Caco-2 (cell line): ENCODE measurements at regions not wholly inside any gene's neighbourhood (a gene's known extent, or its start where the extent isn't known, plus 50 kb on each side); places are given as distances from the start of the nearest gene placed in this dataset.

Source experiments
- BruUV-seq: library from RNA; stranded (reverse); fragments of 400-500 nt; replicated peaks from 2 replicates; lab custom pipeline; 2021; lab: Mats Ljungman, UMichigan
- CTCF ChIA-PET: fragments of 300-600 bp; sonication (Branson Sonifier 250); formaldehyde crosslinking; loops from one replicate; lab custom pipeline; 2022; ENCODE audit warnings: antibody characterized with exemption; lab: Charles Lee
- POLR2A ChIA-PET: fragments of 300-600 bp; sonication (Branson Sonifier 250); formaldehyde crosslinking; loops from one replicate; lab custom pipeline; 2022; ENCODE audit warnings: antibody characterized with exemption; lab: Charles Lee
- DNase-seq, 2 experiments: peaks; one replicate each; pipeline versions ENCODE4 v3.0.0 to v3.0.0-alpha.2; 2020 to 2022
- H3K27me3 ChIP-seq: replicated peaks from 2 replicates; pipeline ENCODE4 v1.6.0; 2011; ENCODE audit warnings: low read length; ENCODE audit not compliant: control insufficient read depth, insufficient read depth
- H3K36me3 ChIP-seq: 2 replicates; pipeline ENCODE4 v1.5.1; 2011; ENCODE audit warnings: low read length; ENCODE audit not compliant: control insufficient read depth, insufficient read depth
- H3K4me1 ChIP-seq: fragments of 250-450 bp; sonication (Bioruptor Pico); 2 replicates; pipeline ENCODE4 v1.5.1; 2020; ENCODE audit warnings: mild to moderate bottlenecking
- H3K4me3 ChIP-seq: 2 replicates; pipeline ENCODE4 v1.5.1; 2011; ENCODE audit warnings: low read depth, mild to moderate bottlenecking, control low read depth, low read length
- H3K9me3 ChIP-seq: fragments of 250-450 bp; sonication (Bioruptor Pico); 2 replicates; pipeline ENCODE4 v1.5.1; 2020; ENCODE audit warnings: mild to moderate bottlenecking, moderate library complexity
- H3K27ac Mint-ChIP-seq: one replicate; pipeline ENCODE4 v1.8.0; 2022; ENCODE audit warnings: mixed read lengths; ENCODE audit not compliant: unreplicated experiment
- H3K27me3 Mint-ChIP-seq: one replicate; pipeline ENCODE4 v1.8.0; 2022; ENCODE audit warnings: mixed read lengths; ENCODE audit not compliant: insufficient read depth, unreplicated experiment
- H3K36me3 Mint-ChIP-seq: one replicate; pipeline ENCODE4 v1.8.0; 2022; ENCODE audit warnings: mild to moderate bottlenecking, mixed read lengths; ENCODE audit not compliant: insufficient read depth, unreplicated experiment
- H3K4me1 Mint-ChIP-seq: one replicate; pipeline ENCODE4 v1.8.0; 2022; ENCODE audit warnings: low read depth, mixed read lengths; ENCODE audit not compliant: unreplicated experiment
- H3K4me3 Mint-ChIP-seq: one replicate; pipeline ENCODE4 v1.8.0; 2022; ENCODE audit warnings: mild to moderate bottlenecking, moderate library complexity, mixed read lengths; ENCODE audit not compliant: unreplicated experiment
- H3K9me3 Mint-ChIP-seq: one replicate; pipeline ENCODE4 v1.8.0; 2022; ENCODE audit warnings: mixed read lengths; ENCODE audit not compliant: unreplicated experiment
- CTCF ChIP-seq, 2 experiments: fragments of 200-600 bp in 1 of 2; IDR thresholded peaks; 1 replicate in 1 of 2; 2 replicates in 1 of 2; pipeline versions ENCODE4 v1.5.1 to v1.8.0; 2011 to 2022; ENCODE audit warnings: antibody characterized with exemption in 1 of 2, control low read depth in 1 of 2, inconsistent platforms in 1 of 2, low read depth in 1 of 2, low read length in 1 of 2, mild to moderate bottlenecking in 1 of 2, moderate library complexity in 1 of 2; ENCODE audit not compliant: insufficient read depth in 1 of 2, severe bottlenecking in 1 of 2, unreplicated experiment in 1 of 2
- intact Hi-C: fragments of 100-400 bp; cut with micrococcal nuclease; formaldehyde crosslinking; loops from one replicate; pipeline ENCODE4 v1.10.0; 2022; ENCODE audit not compliant: unreplicated experiment

- peaks cover 7% of the 10 kb centered on the region for H3K4me1 Mint-ChIP-seq
Observed at GRCh38 chr5:167576126-167576525, 715.3 kb upstream of the WWC1 start.

GRCh38 chr5:167576897-167577296, 714.5 kb upstream of the WWC1 start:
- POLR2A ChIA-PET, result no interaction called here

More at GRCh38 chr5:167576126-167576525, 715.3 kb upstream of the WWC1 start:
- no peak for DNase-seq
- Histone ChIP-seq H3K27me3 (no peaks in the 10 kb centered on the region), H3K4me3 (no peak overlapping the region), H3K4me1 (no peaks in the 10 kb centered on the region), H3K9me3 (no peaks in the 10 kb centered on the region), H3K36me3 (no peaks in the 10 kb centered on the region)
- no peak overlapping the region for H3K27ac Mint-ChIP-seq
- no peak for TF ChIP-seq CTCF (IDR thresholded peaks at IDR 0.05; ENCODE audit: insufficient read depth in 1 of 2, low read depth in 1 of 2, low read length in 1 of 2, severe bottlenecking in 1 of 2, unreplicated experiment in 1 of 2)
- POLR2A ChIA-PET, result no interaction called here
- CTCF ChIA-PET, result interaction anchor here (0.6 to 0.7 kb wide), 2 partner anchors 41 to 396 kb away, joined by 3 to 5 read pairs; no protein-coding TSS in a partner anchor
- H3K27me3 Mint-ChIP-seq, result peaks cover 31% of the 10 kb centered on the region
- intact Hi-C loops, result no loop called here
- no peak overlapping the region for H3K4me3 Mint-ChIP-seq
- no peaks in the 10 kb centered on the region for H3K36me3 Mint-ChIP-seq
- BruUV-seq, result no TSS peak
- no peaks in the 10 kb centered on the region for H3K9me3 Mint-ChIP-seq

GRCh38 chr5:167577616-167578015, 713.8 kb upstream of the WWC1 start:
- BruUV-seq, result no TSS peak
- DNase-seq, result no peak
- Histone ChIP-seq H3K9me3 (no peaks in the 10 kb centered on the region), H3K4me1 (no peaks in the 10 kb centered on the region), H3K4me3 (no peak overlapping the region), H3K27me3 (no peaks in the 10 kb centered on the region), H3K36me3 (no peaks in the 10 kb centered on the region)
- H3K36me3 Mint-ChIP-seq, result no peaks in the 10 kb centered on the region
- H3K27ac Mint-ChIP-seq, result no peak overlapping the region
- TF ChIP-seq CTCF (IDR thresholded peaks at IDR 0.05; ENCODE audit: insufficient read depth in 1 of 2, low read depth in 1 of 2, low read length in 1 of 2, severe bottlenecking in 1 of 2, unreplicated experiment in 1 of 2), result no peak
- intact Hi-C loops, result no loop called here
- H3K27me3 Mint-ChIP-seq, result peaks cover 30% of the 10 kb centered on the region
- POLR2A ChIA-PET, result no interaction called here
- CTCF ChIA-PET, result no interaction called here
- peaks cover 7% of the 10 kb centered on the region for H3K4me1 Mint-ChIP-seq
- H3K4me3 Mint-ChIP-seq, result no peak overlapping the region
- no peaks in the 10 kb centered on the region for H3K9me3 Mint-ChIP-seq

More at GRCh38 chr5:167576897-167577296, 714.5 kb upstream of the WWC1 start:
- Mint-ChIP-seq H3K36me3 (no peaks in the 10 kb centered on the region), H3K27me3 (peaks cover 34% of the 10 kb centered on the region), H3K4me1 (peaks cover 7% of the 10 kb centered on the region), H3K27ac (no peak overlapping the region), H3K9me3 (no peaks in the 10 kb centered on the region), H3K4me3 (no peak overlapping the region)
- Histone ChIP-seq H3K9me3 (no peaks in the 10 kb centered on the region), H3K27me3 (no peaks in the 10 kb centered on the region), H3K36me3 (no peaks in the 10 kb centered on the region), H3K4me3 (no peak overlapping the region), H3K4me1 (no peaks in the 10 kb centered on the region)
- no peak for DNase-seq
- no peak for TF ChIP-seq CTCF (IDR thresholded peaks at IDR 0.05; ENCODE audit: insufficient read depth in 1 of 2, low read depth in 1 of 2, low read length in 1 of 2, severe bottlenecking in 1 of 2, unreplicated experiment in 1 of 2)
- intact Hi-C loops, result no loop called here
- no TSS peak for BruUV-seq
- CTCF ChIA-PET, result no interaction called here
